ENCODE measurements at regions not wholly inside any gene's neighbourhood (a gene's known extent, or its start where the extent isn't known, plus 50 kb on each side); places are given as distances from the start of the nearest gene placed in this dataset.
"Not testable (repeated sequence)": the region's sequence is repeated elsewhere in the genome, so short reads cannot be mapped to it uniquely, and the experiment has no call there.

- no peak for DNase-seq
Measured at GRCh38 chr10:119996944-119997343, 104.4 kb downstream of the SEC23IP start.

DNA sequence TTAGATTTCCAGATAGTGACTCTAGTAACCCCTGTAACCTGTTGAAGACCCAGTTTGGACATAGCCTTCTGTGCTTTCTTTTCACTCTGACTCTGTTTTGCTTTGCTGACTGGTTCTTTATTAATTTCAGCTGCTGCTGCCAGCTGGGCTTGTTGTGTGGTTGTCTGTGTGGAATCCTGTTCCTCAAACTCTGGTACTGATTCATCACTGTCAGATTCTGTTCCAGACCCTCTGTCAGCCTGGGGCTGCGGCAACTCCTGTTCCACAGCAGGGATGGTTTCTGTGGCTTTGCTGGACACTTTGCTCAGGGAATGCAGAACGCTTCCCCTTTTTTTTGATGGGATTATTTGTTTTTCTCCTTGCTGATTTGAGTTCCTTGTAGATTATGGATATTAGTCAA, 104.9 kb downstream of the SEC23IP start:
- no peak for DNase-seq

GRCh38 chr10:120002785-120003184, 110.3 kb downstream of the SEC23IP start:
- no peak for DNase-seq

GRCh38 chr10:120005207-120006201, 113.0 kb downstream of the SEC23IP start:
- no peak for DNase-seq

DNA sequence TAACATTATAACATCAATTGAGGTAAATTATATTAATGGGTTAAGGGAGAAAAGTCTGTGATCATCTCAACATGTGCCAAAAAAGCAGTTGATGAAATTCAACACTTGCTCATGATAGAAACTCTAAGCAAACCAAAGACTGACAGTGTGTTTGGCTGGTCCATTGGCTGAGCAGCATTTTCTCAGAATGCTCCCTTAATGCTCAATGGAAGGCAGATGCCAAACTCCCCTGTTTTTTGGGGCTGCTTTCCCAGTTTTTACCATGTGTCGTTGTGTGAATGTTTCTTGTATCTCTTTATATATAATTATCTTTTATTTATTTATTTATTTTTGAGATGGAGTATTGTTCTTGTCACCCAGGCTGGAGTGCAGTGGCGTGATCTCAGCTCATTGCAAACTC, 114.7 kb downstream of the SEC23IP start:
- no peak for DNase-seq

- peak; percentile 2 to 6 for DNase-seq
Measured at GRCh38 chr10:120011359-120012130, 119.0 kb downstream of the SEC23IP start.

DNA sequence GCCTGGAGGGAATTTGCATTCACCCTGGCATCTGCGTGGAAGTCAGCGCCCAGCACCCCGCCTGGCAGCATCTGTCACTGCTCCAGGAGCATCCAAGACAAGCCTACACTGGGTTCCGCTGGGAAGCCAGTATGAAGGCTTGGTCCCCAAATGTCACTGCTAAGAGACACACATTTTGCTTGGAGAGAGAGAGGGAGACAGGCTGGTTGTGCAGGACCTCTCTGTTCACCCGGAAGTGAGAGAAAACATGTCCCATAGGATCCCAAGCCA, 119.5 kb downstream of the SEC23IP start:
- no peak for DNase-seq

- no peak for DNase-seq
Measured at GRCh38 chr10:120012566-120012965, 120.0 kb downstream of the SEC23IP start.

DNA sequence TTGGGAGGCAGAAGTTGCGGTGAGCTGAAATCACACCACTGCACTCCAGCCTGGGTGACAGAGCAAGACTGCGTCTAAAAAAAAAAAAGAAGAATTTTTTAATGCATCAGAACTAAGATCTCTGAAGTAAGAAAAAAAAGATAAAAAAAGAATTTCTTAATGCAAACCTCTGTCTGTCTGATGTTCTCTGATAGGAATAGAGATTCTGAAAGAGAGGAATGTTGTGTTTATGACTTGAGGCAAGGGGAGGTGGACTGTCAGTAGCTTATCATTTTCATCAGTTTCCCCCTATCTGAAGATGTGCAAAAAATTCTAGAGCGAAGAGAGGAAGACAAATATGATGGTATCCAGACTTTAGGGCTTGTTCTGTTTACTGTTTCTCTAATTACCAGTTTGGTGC, 121.5 kb downstream of the SEC23IP start:
- no peak for DNase-seq

DNA sequence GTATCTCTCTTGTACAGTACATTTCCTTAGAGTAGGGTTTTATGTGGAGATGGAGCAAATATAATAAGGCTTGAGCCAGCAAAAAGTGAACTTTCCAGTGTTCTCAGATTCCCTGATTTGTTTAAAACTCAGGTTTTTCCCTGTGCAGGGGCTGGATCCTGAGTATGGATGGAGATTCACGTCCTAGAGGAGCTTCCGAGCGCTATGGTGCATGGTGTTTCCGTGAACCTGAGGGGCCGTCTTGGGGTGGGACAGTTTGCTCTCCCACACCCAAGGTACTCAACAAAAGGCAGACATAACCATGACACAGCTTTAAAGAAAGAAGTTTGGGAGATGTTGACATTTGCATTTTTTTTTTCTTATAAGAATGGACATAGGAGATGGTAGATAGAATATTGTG, 122.5 kb downstream of the SEC23IP start:
- DNase-seq = no peak

DNA sequence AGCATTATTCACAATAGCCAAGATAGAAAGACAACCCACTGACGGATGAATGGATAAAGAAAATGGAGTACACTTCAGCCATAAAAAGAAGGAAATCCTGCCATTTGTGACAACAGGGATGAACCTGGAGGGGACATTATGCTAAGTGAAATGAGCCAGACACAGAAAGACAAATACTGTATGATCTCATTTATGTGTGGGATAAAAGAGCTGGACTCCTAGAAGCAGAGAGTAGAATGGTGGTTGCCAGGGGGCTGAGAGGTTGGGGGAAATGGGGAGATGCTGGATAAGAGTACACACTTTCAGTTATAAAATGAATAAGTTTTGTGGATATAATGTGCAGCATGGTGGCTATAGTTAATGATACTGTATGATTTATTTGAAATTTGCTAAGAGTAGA, 124.4 kb downstream of the SEC23IP start:
- no peak for DNase-seq

GRCh38 chr10:120017733-120018417, 125.3 kb downstream of the SEC23IP start:
- no peak for DNase-seq

- no peak for DNase-seq
Measured at GRCh38 chr10:120018695-120019094, 126.2 kb downstream of the SEC23IP start.

- DNase-seq = no peak
Measured at GRCh38 chr10:120019568-120019967, 127.0 kb downstream of the SEC23IP start.

DNA sequence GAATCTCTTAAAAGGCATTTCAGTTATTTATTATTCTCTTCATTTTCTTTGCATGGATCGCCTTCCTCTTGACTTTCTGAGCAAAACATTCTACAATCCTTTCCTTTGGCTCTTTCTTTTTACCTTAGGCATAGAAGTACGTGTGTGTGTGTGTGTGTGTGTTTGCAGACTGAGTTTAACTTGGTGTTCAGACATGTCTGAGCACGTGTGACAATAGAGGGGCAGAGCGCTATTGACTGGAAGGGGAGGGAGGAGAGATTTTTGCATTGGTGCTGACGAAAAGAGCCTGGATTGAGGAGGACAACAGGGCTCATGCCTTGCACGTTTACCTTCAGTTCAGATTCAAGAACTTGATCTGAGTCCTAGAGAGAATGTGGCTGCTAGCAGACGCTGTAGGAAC, 129.8 kb downstream of the SEC23IP start:
- no peak for DNase-seq

DNA sequence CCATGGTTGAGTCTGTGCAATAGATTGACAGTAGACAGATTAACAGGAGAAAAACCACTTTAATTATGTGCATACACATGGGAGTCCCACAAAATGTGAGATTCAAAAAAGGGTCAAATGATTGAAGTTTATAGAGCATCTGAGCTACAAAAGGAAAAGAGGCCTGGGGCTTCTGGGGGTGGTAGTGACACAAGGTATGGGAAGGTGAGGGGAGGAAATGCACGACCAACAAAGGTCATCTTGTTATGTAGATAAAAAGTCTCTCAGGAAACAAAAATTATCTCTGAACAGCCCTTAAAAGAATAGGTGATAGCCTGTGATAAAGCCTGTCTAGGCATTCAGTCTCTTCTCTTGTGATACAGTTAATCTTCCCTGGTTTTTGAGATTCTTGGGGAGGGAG, 141.7 kb downstream of the SEC23IP start:
- no peak for DNase-seq

DNA sequence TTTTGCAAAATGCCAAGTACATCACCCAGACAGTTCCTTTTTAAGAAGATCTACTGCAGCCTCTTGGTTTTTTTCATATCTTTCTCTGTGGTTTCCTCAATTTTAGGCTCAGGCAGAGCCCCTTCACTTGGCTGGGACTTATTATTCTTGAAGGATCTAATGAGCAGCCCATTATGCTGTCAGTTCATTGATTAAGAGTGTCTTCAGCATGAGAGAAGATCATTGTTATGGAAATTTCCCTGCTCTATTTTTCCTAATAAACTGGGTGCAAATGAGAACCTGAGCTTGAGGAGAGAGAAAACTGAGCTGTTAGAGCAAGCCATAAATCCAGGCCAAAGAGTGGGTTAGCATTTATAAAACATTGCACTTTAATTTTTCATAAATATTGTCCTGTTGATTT, 146.5 kb downstream of the SEC23IP start:
- no peak for DNase-seq

- no peak for DNase-seq
Measured at GRCh38 chr10:120039826-120040225, 147.3 kb downstream of the SEC23IP start.

GRCh38 chr10:120041807-120042559, 149.5 kb downstream of the SEC23IP start:
- no peak for DNase-seq

GRCh38 chr10:120042705-120043104, 150.2 kb downstream of the SEC23IP start:
- DNase-seq = no peak

DNA sequence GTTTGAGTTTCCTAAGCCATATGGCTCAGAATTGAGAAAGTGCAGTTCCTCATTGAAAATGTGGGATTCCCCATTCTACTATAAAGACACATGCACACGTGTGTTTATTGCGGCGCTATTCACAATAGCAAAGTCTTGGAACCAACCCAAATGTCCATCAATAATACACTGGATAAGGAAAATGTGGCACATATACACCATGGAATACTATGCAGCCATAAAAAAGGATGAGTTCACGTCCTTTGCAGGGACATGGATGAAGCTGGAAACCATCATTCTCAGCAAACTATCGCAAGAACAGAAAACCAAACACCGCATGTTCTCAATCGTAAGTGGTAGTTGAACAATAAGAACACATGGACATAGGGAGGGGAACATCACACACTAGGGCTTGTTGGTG, 154.8 kb downstream of the SEC23IP start:
- DNase-seq = not testable (repeated sequence)

GRCh38 chr10:120047926-120048325, 155.4 kb downstream of the SEC23IP start:
- no peak for DNase-seq

Data from right lung (tissue), 2 donors.